ENCODE measurements at regions not wholly inside any gene's neighbourhood (a gene's known extent, or its start where the extent isn't known, plus 50 kb on each side); places are given as distances from the start of the nearest gene placed in this dataset.

- TF ChIP-seq, protein P1, sequence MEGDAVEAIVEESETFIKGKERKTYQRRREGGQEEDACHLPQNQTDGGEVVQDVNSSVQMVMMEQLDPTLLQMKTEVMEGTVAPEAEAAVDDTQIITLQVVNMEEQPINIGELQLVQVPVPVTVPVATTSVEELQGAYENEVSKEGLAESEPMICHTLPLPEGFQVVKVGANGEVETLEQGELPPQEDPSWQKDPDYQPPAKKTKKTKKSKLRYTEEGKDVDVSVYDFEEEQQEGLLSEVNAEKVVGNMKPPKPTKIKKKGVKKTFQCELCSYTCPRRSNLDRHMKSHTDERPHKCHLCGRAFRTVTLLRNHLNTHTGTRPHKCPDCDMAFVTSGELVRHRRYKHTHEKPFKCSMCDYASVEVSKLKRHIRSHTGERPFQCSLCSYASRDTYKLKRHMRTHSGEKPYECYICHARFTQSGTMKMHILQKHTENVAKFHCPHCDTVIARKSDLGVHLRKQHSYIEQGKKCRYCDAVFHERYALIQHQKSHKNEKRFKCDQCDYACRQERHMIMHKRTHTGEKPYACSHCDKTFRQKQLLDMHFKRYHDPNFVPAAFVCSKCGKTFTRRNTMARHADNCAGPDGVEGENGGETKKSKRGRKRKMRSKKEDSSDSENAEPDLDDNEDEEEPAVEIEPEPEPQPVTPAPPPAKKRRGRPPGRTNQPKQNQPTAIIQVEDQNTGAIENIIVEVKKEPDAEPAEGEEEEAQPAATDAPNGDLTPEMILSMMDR (conservative IDR thresholded peaks at IDR 0.05) = no peak
- Mint-ChIP-seq H3K9me3 (no peaks in the 10 kb centered on the region), H3K4me3 (no peak overlapping the region), H3K27ac (no peak overlapping the region), H3K36me3 (no peaks in the 10 kb centered on the region), H3K27me3 (no peaks in the 10 kb centered on the region), H3K4me1 (ENCODE audit: unreplicated experiment) (peaks cover 11% of the 10 kb centered on the region)
- DNase-seq (ENCODE audit: extremely low spot score, unreplicated experiment) = no peak
These were observed 403.8 kb upstream of the ADAMTS9 start for GRCh38 chr3:65091565-65091964.

GRCh38 chr3:65083240-65083639, 395.4 kb upstream of the ADAMTS9 start:
- Mint-ChIP-seq H3K9me3 (peaks cover 4% of the 10 kb centered on the region), H3K4me1 (ENCODE audit: unreplicated experiment) (peaks cover 15% of the 10 kb centered on the region), H3K27ac (no peak overlapping the region), H3K4me3 (no peak overlapping the region), H3K36me3 (no peaks in the 10 kb centered on the region), H3K27me3 (peaks cover 3% of the 10 kb centered on the region)
- DNase-seq (ENCODE audit: extremely low spot score, unreplicated experiment) = no peak
- TF ChIP-seq, protein P1 (conservative IDR thresholded peaks at IDR 0.05) = no peak

DNA sequence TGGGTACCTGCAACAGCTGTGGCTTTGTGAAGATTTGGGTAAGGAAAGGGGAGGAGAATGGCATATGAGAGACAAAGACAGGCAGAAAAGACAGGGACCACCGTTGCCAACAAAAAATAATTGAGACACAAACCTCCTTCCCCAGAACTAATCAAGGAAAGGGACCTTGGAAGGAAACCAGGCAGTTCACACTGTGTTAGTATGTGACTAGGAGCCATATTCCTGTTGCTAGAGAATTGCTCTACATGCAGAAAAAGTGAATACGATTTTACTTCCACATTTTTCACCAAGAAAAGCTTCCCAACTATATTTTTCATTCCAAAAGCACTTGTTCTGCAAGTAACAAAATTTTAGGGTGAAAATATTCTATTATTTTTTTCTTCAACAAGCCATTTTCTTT, 393.7 kb upstream of the ADAMTS9 start:
- TF ChIP-seq, protein P1 (conservative IDR thresholded peaks at IDR 0.05) = no peak
- Mint-ChIP-seq H3K4me3 (no peak overlapping the region), H3K9me3 (peaks cover 4% of the 10 kb centered on the region), H3K4me1 (ENCODE audit: unreplicated experiment) (peaks cover 10% of the 10 kb centered on the region), H3K27ac (no peak overlapping the region), H3K27me3 (peaks cover 3% of the 10 kb centered on the region), H3K36me3 (no peaks in the 10 kb centered on the region)
- no peak for DNase-seq (ENCODE audit: extremely low spot score, unreplicated experiment)

GRCh38 chr3:65080432-65080831, 392.6 kb upstream of the ADAMTS9 start:
- TF ChIP-seq, protein P1 (conservative IDR thresholded peaks at IDR 0.05) = no peak
- Mint-ChIP-seq H3K27me3 (peaks cover 3% of the 10 kb centered on the region), H3K4me3 (no peak overlapping the region), H3K27ac (no peak overlapping the region), H3K9me3 (peaks cover 4% of the 10 kb centered on the region), H3K36me3 (no peaks in the 10 kb centered on the region), H3K4me1 (ENCODE audit: unreplicated experiment) (peaks cover 10% of the 10 kb centered on the region)
- DNase-seq (ENCODE audit: extremely low spot score, unreplicated experiment) = no peak

DNA sequence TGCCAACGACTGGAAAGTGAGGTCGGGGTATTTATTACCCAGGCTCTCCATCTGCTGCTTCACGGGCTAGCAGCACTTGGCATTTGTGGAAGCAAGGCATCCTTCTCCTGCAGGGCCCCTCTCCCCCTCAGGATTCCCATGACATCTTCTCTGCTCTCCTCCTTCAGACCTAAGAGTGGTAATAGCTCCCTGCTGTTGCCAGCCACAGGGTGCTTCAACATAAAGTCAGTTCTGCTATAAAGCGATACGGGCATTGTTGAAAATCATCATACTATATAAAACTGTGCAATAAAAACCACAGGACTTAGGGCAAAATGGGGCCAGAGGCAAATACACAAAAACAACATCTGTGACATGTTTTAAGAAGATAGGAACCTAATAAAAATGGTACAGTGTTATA, 391.8 kb upstream of the ADAMTS9 start:
- Mint-ChIP-seq H3K4me1 (ENCODE audit: unreplicated experiment) (peaks cover 10% of the 10 kb centered on the region), H3K4me3 (no peak overlapping the region), H3K27ac (no peak overlapping the region), H3K9me3 (peaks cover 4% of the 10 kb centered on the region), H3K27me3 (peaks cover 3% of the 10 kb centered on the region), H3K36me3 (no peaks in the 10 kb centered on the region)
- TF ChIP-seq, protein P1 (conservative IDR thresholded peaks at IDR 0.05) = no peak
- no peak for DNase-seq (ENCODE audit: extremely low spot score, unreplicated experiment)

DNA sequence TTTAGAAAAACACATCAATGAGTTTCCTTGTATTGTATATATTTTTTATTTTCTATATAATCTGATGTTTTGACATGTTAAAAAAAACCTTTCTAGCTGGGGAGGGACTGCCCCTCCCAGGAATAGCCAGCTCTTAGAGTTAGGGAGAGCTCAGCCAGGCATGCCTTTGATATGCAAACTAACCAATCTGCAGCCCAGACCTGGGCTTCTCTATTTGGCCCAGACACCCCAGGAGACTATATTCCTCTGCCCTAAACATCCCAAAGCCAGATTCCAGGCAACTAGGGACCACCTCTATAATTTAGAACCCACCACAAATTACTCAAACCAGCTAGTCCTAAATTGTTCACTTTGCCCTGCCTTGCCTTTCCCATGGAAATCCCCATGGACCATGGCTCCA, 390.9 kb upstream of the ADAMTS9 start:
- Mint-ChIP-seq H3K27ac (no peak overlapping the region), H3K27me3 (peaks cover 3% of the 10 kb centered on the region), H3K9me3 (peaks cover 4% of the 10 kb centered on the region), H3K4me3 (no peak overlapping the region), H3K36me3 (no peaks in the 10 kb centered on the region), H3K4me1 (ENCODE audit: unreplicated experiment) (peaks cover 10% of the 10 kb centered on the region)
- TF ChIP-seq, protein P1 (conservative IDR thresholded peaks at IDR 0.05) = no peak
- no peak for DNase-seq (ENCODE audit: extremely low spot score, unreplicated experiment)
